ENCODE measurements at regions not wholly inside any gene's neighbourhood (a gene's known extent, or its start where the extent isn't known, plus 50 kb on each side); places are given as distances from the start of the nearest gene placed in this dataset.

GRCh38 chr18:30455741-30456140 lies 586.8 kb downstream of the DSC3 start:
- no peaks in the 10 kb centered on the region for H3K4me1 ChIP-seq (ENCODE audit: control insufficient read depth in 2 of 3, insufficient read depth in 2 of 3, low read depth in 1 of 3, low read length in 3 of 3)
- no peak overlapping the region for H3K27ac ChIP-seq (ENCODE audit: low read depth in 2 of 2, low read length in 2 of 2)
- no peak for TF ChIP-seq CTCF (IDR thresholded peaks at IDR 0.05; ENCODE audit: borderline replicate concordance, extremely low read depth, insufficient read depth)
- intact Hi-C loops (cut with DNase I), result no loop called here
- DNase-seq (no peak), FAIRE-seq (no peak)
- no peak overlapping the region for H3K9ac ChIP-seq (ENCODE audit: low read length in 3 of 3)
- H3K4me3 ChIP-seq (ENCODE audit: low read length in 3 of 3), result no peak overlapping the region
- no peaks in the 10 kb centered on the region for H3K27me3 ChIP-seq (ENCODE audit: control insufficient read depth, insufficient read depth, low read length)
- H3K9me3 ChIP-seq (ENCODE audit: control insufficient read depth in 2 of 3, insufficient read depth in 1 of 3, low read length in 3 of 3), result no peaks in the 10 kb centered on the region
- H3K36me3 ChIP-seq (ENCODE audit: control insufficient read depth in 2 of 3, insufficient read depth in 3 of 3, low read length in 3 of 3), result no peaks in the 10 kb centered on the region

GRCh38 chr18:30454920-30455319 lies 587.6 kb downstream of the DSC3 start:
- H3K4me1 ChIP-seq (ENCODE audit: control insufficient read depth in 2 of 3, insufficient read depth in 2 of 3, low read depth in 1 of 3, low read length in 3 of 3), result no peaks in the 10 kb centered on the region

GRCh38 chr18:30451981-30452380 lies 590.6 kb downstream of the DSC3 start:
- H3K4me1 ChIP-seq (ENCODE audit: control insufficient read depth in 2 of 3, insufficient read depth in 2 of 3, low read depth in 1 of 3, low read length in 3 of 3), result no peaks in the 10 kb centered on the region
- no peaks in the 10 kb centered on the region for H3K9me3 ChIP-seq (ENCODE audit: control insufficient read depth in 2 of 3, insufficient read depth in 1 of 3, low read length in 3 of 3)
- no peak overlapping the region for H3K4me3 ChIP-seq (ENCODE audit: low read length in 3 of 3)
- no peak overlapping the region for H3K9ac ChIP-seq (ENCODE audit: low read length in 3 of 3)
- no peak for DNase-seq
- FAIRE-seq, result no peak
- no peak for TF ChIP-seq CTCF (IDR thresholded peaks at IDR 0.05; ENCODE audit: borderline replicate concordance, extremely low read depth, insufficient read depth)
- H3K36me3 ChIP-seq (ENCODE audit: control insufficient read depth in 2 of 3, insufficient read depth in 3 of 3, low read length in 3 of 3), result no peaks in the 10 kb centered on the region
- no peak overlapping the region for H3K27ac ChIP-seq (ENCODE audit: low read depth in 2 of 2, low read length in 2 of 2)
- H3K27me3 ChIP-seq (ENCODE audit: control insufficient read depth, insufficient read depth, low read length), result no peaks in the 10 kb centered on the region
- intact Hi-C loops (cut with DNase I), result no loop called here

More at GRCh38 chr18:30454920-30455319, 587.6 kb downstream of the DSC3 start:
- no peak overlapping the region for H3K4me3 ChIP-seq (ENCODE audit: low read length in 3 of 3)
- DNase-seq (no peak), FAIRE-seq (no peak)
- no peak overlapping the region for H3K9ac ChIP-seq (ENCODE audit: low read length in 3 of 3)
- no peaks in the 10 kb centered on the region for H3K9me3 ChIP-seq (ENCODE audit: control insufficient read depth in 2 of 3, insufficient read depth in 1 of 3, low read length in 3 of 3)
- H3K27me3 ChIP-seq (ENCODE audit: control insufficient read depth, insufficient read depth, low read length), result no peaks in the 10 kb centered on the region
- intact Hi-C loops (cut with DNase I), result no loop called here
- TF ChIP-seq CTCF (IDR thresholded peaks at IDR 0.05; ENCODE audit: borderline replicate concordance, extremely low read depth, insufficient read depth), result no peak
- no peaks in the 10 kb centered on the region for H3K36me3 ChIP-seq (ENCODE audit: control insufficient read depth in 2 of 3, insufficient read depth in 3 of 3, low read length in 3 of 3)
- H3K27ac ChIP-seq (ENCODE audit: low read depth in 2 of 2, low read length in 2 of 2), result no peak overlapping the region

- DNase-seq, result no peak
Measured at GRCh38 chr18:30450927-30451326, 591.6 kb downstream of the DSC3 start.

More at GRCh38 chr18:30450927-30451326, 591.6 kb downstream of the DSC3 start:
- Histone ChIP-seq H3K27me3 (ENCODE audit: control insufficient read depth, insufficient read depth, low read length) (no peaks in the 10 kb centered on the region), H3K9me3 (ENCODE audit: control insufficient read depth in 2 of 3, insufficient read depth in 1 of 3, low read length in 3 of 3) (no peaks in the 10 kb centered on the region), H3K9ac (ENCODE audit: low read length in 3 of 3) (no peak overlapping the region), H3K27ac (ENCODE audit: low read depth in 2 of 2, low read length in 2 of 2) (no peak overlapping the region), H3K4me3 (ENCODE audit: low read length in 3 of 3) (no peak overlapping the region), H3K36me3 (ENCODE audit: control insufficient read depth in 2 of 3, insufficient read depth in 3 of 3, low read length in 3 of 3) (no peaks in the 10 kb centered on the region), H3K4me1 (ENCODE audit: control insufficient read depth in 2 of 3, insufficient read depth in 2 of 3, low read depth in 1 of 3, low read length in 3 of 3) (no peaks in the 10 kb centered on the region)
- intact Hi-C loops (cut with DNase I), result no loop called here
- no peak for TF ChIP-seq CTCF (IDR thresholded peaks at IDR 0.05; ENCODE audit: borderline replicate concordance, extremely low read depth, insufficient read depth)
- FAIRE-seq, result no peak
